Psoas muscle (tissue), 7 donors: ENCODE measurements at regions not wholly inside any gene's neighbourhood (a gene's known extent, or its start where the extent isn't known, plus 50 kb on each side); places are given as distances from the start of the nearest gene placed in this dataset.

Experiments
- ATAC-seq, 4 donors: fragments of 200-7000 bp; cut with Tn5 transposase; one replicate each; pipeline ENCODE4 v1.9.1; 2020; ENCODE audit warnings: moderate library complexity in 3 of 4, mild to moderate bottlenecking in 2 of 4
- DNase-seq, 2 donors: peaks; one replicate each; pipeline ENCODE4 v3.0.0-alpha.2; 2020
- H3K27ac ChIP-seq: fragments of 200-600 bp; one replicate; pipeline ENCODE4 v1.8.0; 2022
- H3K27me3 ChIP-seq, 3 donors: fragments of 200-600 bp in 1 of 3; one replicate each; pipeline versions ENCODE4 v1.6.1 to v1.8.0; 2013 to 2022; ENCODE audit warnings: low read length in 2 of 3, mild to moderate bottlenecking in 2 of 3, moderate library complexity in 1 of 3; ENCODE audit not compliant: insufficient read depth in 3 of 3
- H3K36me3 ChIP-seq, 2 donors: fragments of 200-600 bp in 1 of 2; one replicate each; pipeline versions ENCODE4 v1.6.1 to v1.8.0; 2013 to 2022; ENCODE audit warnings: low read depth in 1 of 2, mild to moderate bottlenecking in 1 of 2, moderate library complexity in 1 of 2; ENCODE audit not compliant: insufficient read depth in 1 of 2
- H3K4me1 ChIP-seq: fragments of 200-600 bp; one replicate; pipeline ENCODE4 v1.8.0; 2022
- H3K4me3 ChIP-seq: fragments of 200-600 bp; one replicate; pipeline ENCODE4 v1.8.0; 2022; ENCODE audit warnings: mild to moderate bottlenecking
- H3K9me3 ChIP-seq: fragments of 200-600 bp; one replicate; pipeline ENCODE4 v1.8.0; 2022
- CTCF ChIP-seq: fragments of 200-600 bp; IDR thresholded peaks from one replicate; pipeline ENCODE4 v1.8.0; 2022; ENCODE audit warnings: antibody characterized with exemption
- WGBS, 3 donors: extraction: QIAGEN DNeasy Blood & Tissue Kit; methylation state at CpG; one replicate each; pipeline versions ENCODE4 v1.1.6 to v1.1.7; 2013; 5-methylcytosine and 5-hydroxymethylcytosine counted together
- intact Hi-C, 2 donors: fragments of 100-400 bp; cut with DNase I; formaldehyde crosslinking; loops; one replicate each; pipeline versions ENCODE4 v1.11.0 to v1.14.2; 2022
- donor health status: healthy with polysubstance abuse.
- donor health status: DM: no; HTN: no; CAD: no; lungs with moderate emphysema.
- donor health status: Bipolar disorder and iron deficiency.
- donor health status: healthy.
- donor health status: DM: yes; HTN: yes; CAD: no.
- donor health status: DM: no; HTN: no; CAD: no.
- donor health status: DM: yes; HTN: yes; CAD: no.

GRCh38 chr13:28557725-28558520 lies 63.0 kb upstream of the FLT1 start:
- no peak overlapping the region for H3K4me3 ChIP-seq
- H3K9me3 ChIP-seq, result no peaks in the 10 kb centered on the region
- no peak for TF ChIP-seq CTCF
- no peak overlapping the region for H3K27ac ChIP-seq
- WGBS, 3 donors, result 26 to 31% (median 29%) methylated on average over 5 of the region's 5 CpGs
- H3K4me1 ChIP-seq, result no peaks in the 10 kb centered on the region
- H3K27me3 ChIP-seq, result peaks cover 0 to 2% (median 0%) of the 10 kb centered on the region in 3 donors
- ATAC-seq, result no peak
- DNase-seq, result no peak
- H3K36me3 ChIP-seq, result no peaks in the 10 kb centered on the region
- intact Hi-C loops, result no loop called here

GRCh38 chr13:28555096-28555495 lies 60.2 kb upstream of the FLT1 start:
- ATAC-seq (no peak), DNase-seq (no peak)
- WGBS, 3 donors, result 46 to 56% (median 54%) methylated on average over 7 of the region's 7 CpGs
- no peak overlapping the region for H3K4me3 ChIP-seq
- no peak overlapping the region for H3K27ac ChIP-seq
- intact Hi-C loops, result no loop called here
- TF ChIP-seq CTCF, result no peak
- H3K4me1 ChIP-seq, result no peaks in the 10 kb centered on the region
- no peaks in the 10 kb centered on the region for H3K9me3 ChIP-seq
- no peaks in the 10 kb centered on the region for H3K36me3 ChIP-seq
- H3K27me3 ChIP-seq, result peaks cover 0 to 2% (median 0%) of the 10 kb centered on the region in 3 donors

- Histone ChIP-seq H3K4me1 (no peaks in the 10 kb centered on the region), H3K27ac (no peak overlapping the region), H3K36me3 (no peaks in the 10 kb centered on the region), H3K27me3 (peaks cover 0 to 2% (median 0%) of the 10 kb centered on the region in 3 donors), H3K4me3 (no peak overlapping the region), H3K9me3 (no peaks in the 10 kb centered on the region)
- intact Hi-C loops, result no loop called here
- DNase-seq (no peak), ATAC-seq (no peak)
- 50 to 65% (median 53%) methylated on average over 5 of the region's 5 CpGs for WGBS, 3 donors
- no peak for TF ChIP-seq CTCF
Measured at GRCh38 chr13:28553971-28554370, 59.0 kb upstream of the FLT1 start.

DNA sequence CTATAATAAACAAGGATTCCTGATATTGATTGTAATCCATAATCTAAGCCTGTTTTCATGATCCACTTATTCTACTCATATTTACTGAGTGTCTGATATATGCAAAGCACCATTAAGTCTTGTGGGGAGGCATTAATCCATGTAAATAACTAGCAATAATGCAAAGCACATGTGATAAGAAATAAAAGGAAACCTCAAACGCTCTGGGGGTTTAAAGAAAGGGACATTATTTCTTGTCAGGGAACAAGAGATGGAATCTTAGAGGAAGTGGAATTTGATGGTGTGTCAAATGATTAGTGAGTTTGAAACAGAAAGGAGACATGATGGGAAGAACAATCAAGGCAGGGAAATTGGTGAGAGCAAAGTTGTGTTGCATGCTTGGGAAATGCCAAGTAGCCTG lies 57.4 kb upstream of the FLT1 start:
- intact Hi-C loops, result no loop called here
- ATAC-seq (no peak), DNase-seq (no peak)
- WGBS, 3 donors, result 43 to 56% (median 55%) methylated on average over 1 of the region's 1 CpG
- Histone ChIP-seq H3K4me1 (no peaks in the 10 kb centered on the region), H3K27me3 (peaks cover 0 to 2% (median 0%) of the 10 kb centered on the region in 3 donors), H3K36me3 (no peaks in the 10 kb centered on the region), H3K9me3 (no peaks in the 10 kb centered on the region), H3K4me3 (no peak overlapping the region), H3K27ac (no peak overlapping the region)
- TF ChIP-seq CTCF, result no peak

GRCh38 chr13:28551498-28551895 lies 56.6 kb upstream of the FLT1 start:
- ATAC-seq (no peak), DNase-seq (no peak)
- H3K4me1 ChIP-seq, result no peaks in the 10 kb centered on the region
- no peak overlapping the region for H3K27ac ChIP-seq
- no peak overlapping the region for H3K4me3 ChIP-seq
- WGBS, 3 donors, result 69 to 81% (median 76%) methylated on average over 2 of the region's 2 CpGs
- no peaks in the 10 kb centered on the region for H3K27me3 ChIP-seq
- H3K9me3 ChIP-seq, result no peaks in the 10 kb centered on the region
- no peaks in the 10 kb centered on the region for H3K36me3 ChIP-seq
- intact Hi-C loops, result no loop called here
- TF ChIP-seq CTCF, result no peak
